HG03432 (cell line): ENCODE measurements at regions not wholly inside any gene's neighbourhood (a gene's known extent, or its start where the extent isn't known, plus 50 kb on each side); places are given as distances from the start of the nearest gene placed in this dataset.
"Not testable (repeated sequence)": the region's sequence is repeated elsewhere in the genome, so short reads cannot be mapped to it uniquely, and the experiment has no call there.

Source experiments
- ATAC-seq: cut with Tn5 transposase; IDR thresholded peaks from one replicate; pipeline ENCODE4 v1.9.1; 2021; ENCODE audit warnings: mild to moderate bottlenecking, moderate library complexity; ENCODE audit not compliant: unreplicated experiment

DNA sequence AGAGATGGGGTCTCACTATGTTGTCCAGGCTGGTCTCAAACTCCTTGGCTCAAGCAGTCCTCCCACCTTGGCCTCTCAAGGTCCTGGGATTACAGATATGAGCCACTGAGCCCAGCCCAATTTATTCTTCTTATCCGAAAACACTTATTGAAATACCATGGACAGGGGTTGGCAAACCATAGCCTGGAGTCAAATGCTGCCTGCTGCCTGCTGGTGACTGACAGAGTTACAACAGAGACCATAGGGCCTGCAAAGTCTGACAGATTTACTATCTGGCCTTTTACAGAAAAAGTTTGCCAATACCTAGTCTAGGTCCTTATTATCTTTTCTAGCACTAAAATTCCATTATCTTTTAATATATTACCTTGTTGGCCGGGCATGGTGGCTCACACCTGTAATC is 87.1 kb upstream of the ZNF281 start:
- no peak for ATAC-seq

- ATAC-seq = no peak
These were observed 86.1 kb upstream of the ZNF281 start for GRCh38 chr1:200495901-200496300.

- no peak for ATAC-seq
These were observed 83.5 kb upstream of the ZNF281 start for GRCh38 chr1:200493344-200493743.

- no peak for ATAC-seq
These were observed 81.3 kb upstream of the ZNF281 start for GRCh38 chr1:200491103-200491502.

- no peak for ATAC-seq
These were observed 80.3 kb upstream of the ZNF281 start for GRCh38 chr1:200490183-200490582.

DNA sequence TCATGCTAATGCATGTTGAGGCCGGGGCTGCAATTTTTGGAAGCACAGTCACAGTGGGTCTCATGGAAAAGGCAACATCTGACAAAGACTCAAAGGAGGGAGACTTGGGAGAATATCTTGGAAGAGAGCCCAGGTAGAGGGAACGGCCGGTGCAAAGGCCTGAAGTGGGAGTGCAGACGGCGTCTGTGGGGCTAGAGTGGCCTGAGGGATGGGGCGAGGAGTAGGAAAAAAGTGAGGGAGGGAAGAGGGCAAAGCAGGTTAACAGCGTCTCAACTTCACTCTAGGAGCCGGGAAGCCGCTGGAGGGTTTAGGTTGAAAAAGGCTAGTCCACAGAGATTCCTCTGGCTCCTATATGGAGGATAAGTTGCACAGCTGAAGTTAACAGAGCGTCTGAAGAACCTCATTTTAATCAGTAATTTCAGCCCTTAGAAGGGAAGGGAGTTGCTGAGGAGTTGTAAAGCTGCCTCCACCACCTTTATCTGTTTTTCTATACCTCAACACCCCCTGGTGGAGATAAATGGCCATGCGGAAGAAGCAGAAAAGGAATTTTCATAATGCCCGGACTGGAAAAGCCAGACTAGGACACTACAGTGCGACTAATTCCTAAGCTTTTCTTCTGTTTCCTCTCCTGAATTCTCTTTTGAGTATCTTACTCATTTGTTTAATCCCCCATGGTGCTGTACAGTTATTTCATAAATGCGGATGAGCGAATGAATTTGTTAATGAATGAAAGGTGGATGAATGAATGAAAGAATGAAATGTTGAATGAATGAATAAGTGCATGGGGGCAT is 78.7 kb upstream of the ZNF281 start:
- ATAC-seq = peak; percentile 60

GRCh38 chr1:200487650-200488049 is 77.8 kb upstream of the ZNF281 start:
- ATAC-seq = no peak

GRCh38 chr1:200486634-200487033 is 76.8 kb upstream of the ZNF281 start:
- no peak for ATAC-seq

- ATAC-seq = not testable (repeated sequence)
These were observed 74.7 kb upstream of the ZNF281 start for GRCh38 chr1:200484438-200484946.

- ATAC-seq = peak; percentile 100
These were observed 73.8 kb upstream of the ZNF281 start for GRCh38 chr1:200483491-200484143.

- no peak for ATAC-seq
These were observed 71.1 kb upstream of the ZNF281 start for GRCh38 chr1:200480964-200481363.

DNA sequence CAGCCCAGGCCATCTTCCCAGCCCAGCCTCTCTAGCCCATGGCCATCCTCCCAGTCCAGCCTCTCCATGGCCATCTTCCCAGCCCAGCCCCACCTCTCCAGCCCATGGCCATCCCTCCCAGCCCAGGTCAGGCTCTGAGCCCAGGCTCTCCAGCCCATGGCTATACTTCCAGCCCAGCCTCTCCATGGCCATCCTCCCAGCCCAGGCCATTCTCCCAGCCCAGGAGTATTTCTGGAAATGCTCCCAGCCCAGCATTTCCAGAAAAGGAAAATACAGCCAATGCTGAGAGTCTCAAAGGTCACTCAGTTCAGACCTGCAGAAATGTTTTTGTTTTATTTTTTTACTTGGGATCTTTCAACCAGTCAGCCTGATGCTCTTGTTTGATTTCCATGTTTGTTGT is 70.0 kb upstream of the ZNF281 start:
- ATAC-seq = no peak

DNA sequence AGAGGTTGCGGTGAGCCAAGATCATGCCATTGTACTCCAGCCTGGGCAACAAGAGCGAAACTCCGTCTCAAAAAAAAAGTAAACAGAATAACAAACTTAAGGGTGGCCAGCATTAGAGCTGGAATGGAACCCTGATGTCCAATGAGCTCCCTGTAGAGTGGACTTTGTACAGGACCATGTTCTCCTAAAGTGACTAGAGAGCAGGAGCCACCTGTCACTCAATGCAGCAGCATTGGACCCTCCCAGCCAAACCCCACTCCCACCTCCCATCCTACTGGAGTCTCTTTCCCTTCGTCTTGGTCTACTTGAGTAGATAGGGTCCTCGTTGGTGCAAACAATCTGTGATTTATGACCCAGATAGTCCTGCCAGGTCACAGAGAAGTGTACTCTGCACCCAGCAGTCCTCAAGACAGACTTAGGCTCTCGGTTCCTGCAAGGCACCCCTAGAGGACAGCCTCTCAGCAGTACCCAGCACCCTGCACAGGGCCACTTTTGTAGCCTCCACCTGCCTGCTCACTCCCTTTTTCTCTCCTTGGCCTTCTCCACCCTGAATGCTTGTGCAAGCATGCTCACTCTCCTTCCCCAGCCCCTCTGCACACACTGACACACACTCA is 69.2 kb upstream of the ZNF281 start:
- ATAC-seq = no peak

GRCh38 chr1:200478239-200478623 is 68.4 kb upstream of the ZNF281 start:
- no peak for ATAC-seq

- ATAC-seq = no peak
These were observed 64.8 kb upstream of the ZNF281 start for GRCh38 chr1:200474633-200475032.

DNA sequence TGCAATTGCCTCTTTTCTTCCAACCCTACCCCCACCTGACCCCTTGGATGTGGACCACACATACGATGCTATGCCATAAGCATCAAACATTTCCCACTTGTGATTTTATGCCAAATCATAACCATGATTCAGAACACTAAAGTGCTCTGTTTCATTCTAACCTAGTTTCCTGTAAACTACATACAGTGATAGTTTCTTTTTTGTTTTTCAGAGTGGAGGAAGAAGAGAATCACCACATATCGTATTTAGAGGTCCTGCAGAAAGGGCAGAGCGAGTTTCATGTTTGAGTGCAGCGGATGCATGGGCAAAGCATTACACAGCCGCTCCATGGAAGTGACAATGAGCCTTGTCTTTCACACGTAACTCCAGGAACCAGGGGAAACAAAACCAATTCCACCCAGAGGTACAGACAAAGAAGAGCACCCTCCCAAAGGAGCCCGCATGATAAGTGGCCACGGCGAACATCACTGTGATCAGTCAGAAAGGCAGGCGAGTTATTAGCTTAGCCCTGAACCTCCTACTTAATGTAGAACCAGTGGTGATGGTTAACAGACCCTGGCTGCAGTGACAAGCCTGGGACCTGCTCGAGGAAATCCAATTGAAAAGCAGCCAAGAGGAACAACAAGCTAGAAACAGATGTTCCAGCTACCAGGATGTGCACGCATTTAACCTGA is 64.0 kb upstream of the ZNF281 start:
- ATAC-seq = peak; percentile 76

DNA sequence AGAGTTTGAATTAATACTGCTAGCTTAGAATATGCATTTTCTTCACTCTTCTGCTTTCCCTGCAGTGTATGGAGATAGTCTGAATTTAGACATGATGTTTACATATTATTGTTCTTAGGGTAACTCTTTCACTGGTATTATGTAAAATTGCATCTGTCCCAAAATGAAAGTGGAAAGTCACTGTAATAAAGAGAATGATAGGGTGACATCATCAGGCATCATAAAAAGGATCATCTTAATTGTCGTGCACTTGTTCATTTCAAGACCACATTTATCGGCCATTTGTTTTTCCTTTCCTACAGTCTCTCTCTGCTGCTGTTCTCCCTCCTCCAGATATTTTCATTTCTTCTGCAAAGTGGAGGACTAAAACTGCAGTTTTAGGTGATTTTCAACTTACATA is 61.9 kb upstream of the ZNF281 start:
- no peak for ATAC-seq

- ATAC-seq = no peak
These were observed 58.6 kb upstream of the ZNF281 start for GRCh38 chr1:200468264-200469001.

DNA sequence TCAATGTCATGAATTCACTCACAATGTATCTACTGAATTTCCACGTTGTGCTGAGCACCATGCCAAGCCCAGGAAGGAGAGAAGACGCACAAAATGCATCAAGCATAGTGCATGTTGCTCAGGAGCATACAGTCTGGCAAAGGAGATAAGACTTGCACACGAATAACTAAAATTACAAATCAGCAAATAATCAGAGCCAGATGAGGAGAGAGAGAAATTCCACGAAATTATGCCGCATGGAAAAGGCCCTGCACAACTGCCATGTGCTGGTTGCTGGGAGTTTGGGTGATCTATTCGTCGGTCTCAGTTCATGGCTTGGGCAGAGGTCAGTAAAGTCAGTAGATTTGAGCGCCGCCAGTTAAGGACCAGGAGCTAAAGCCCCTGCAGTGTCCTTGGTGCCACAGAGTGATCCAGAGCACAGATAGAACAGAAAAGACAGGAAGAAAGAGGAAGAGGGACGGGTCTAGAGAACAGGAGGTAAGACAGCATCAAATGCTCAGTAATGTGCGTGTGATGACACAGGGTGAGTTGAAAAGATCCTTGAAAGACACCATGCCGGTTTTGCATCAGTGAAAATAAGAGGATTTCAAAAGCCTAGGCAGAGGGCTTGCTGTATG is 55.1 kb upstream of the ZNF281 start:
- no peak for ATAC-seq
